ENCODE measurements at regions not wholly inside any gene's neighbourhood (a gene's known extent, or its start where the extent isn't known, plus 50 kb on each side); places are given as distances from the start of the nearest gene placed in this dataset.
A peak's percentile ranks its signal among the peaks of the same experiment; 100 is the strongest.

DNA sequence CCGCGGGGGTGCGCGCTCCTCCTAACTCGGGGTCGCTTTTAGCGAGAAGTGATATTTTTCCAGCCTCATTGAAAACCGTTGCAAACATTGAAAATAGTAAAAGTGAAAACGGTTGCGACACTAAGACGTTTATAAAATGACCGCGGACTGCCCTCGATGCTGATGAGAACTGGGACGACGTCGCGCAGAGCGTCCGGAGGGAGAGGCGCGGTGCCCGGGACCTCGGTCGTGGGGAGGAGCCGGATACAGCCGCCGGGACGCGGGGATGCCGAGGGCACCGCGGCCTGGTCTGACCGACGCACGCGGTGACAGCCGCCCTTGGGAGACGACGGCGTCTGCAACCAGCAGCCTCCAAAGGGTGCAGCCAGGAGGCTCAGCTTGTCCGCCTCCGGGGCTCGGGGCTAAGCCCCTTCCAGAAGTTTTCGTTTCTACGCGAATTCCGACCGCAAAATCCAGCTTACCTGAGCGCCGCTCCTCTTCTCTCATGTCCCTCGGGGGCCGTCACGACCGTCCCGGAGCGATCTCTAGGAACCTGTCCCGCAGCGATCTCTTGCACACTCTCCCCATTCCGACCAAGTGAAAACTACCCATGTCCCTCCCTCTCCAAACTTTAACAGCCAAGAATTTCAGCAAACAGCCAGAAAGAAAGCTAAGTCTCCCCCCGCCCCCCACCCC is 144.4 kb upstream of the ETS2 start:
- peak overlapping the region; percentile 32 for H3K4me3 ChIP-seq (ENCODE audit: low read depth, low read length)
- no peak for DNase-seq (ENCODE audit: low read depth)
- TF ChIP-seq, protein P1, sequence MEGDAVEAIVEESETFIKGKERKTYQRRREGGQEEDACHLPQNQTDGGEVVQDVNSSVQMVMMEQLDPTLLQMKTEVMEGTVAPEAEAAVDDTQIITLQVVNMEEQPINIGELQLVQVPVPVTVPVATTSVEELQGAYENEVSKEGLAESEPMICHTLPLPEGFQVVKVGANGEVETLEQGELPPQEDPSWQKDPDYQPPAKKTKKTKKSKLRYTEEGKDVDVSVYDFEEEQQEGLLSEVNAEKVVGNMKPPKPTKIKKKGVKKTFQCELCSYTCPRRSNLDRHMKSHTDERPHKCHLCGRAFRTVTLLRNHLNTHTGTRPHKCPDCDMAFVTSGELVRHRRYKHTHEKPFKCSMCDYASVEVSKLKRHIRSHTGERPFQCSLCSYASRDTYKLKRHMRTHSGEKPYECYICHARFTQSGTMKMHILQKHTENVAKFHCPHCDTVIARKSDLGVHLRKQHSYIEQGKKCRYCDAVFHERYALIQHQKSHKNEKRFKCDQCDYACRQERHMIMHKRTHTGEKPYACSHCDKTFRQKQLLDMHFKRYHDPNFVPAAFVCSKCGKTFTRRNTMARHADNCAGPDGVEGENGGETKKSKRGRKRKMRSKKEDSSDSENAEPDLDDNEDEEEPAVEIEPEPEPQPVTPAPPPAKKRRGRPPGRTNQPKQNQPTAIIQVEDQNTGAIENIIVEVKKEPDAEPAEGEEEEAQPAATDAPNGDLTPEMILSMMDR (conservative IDR thresholded peaks at IDR 0.05; ENCODE audit: low read depth, low read length): no peak

DNA sequence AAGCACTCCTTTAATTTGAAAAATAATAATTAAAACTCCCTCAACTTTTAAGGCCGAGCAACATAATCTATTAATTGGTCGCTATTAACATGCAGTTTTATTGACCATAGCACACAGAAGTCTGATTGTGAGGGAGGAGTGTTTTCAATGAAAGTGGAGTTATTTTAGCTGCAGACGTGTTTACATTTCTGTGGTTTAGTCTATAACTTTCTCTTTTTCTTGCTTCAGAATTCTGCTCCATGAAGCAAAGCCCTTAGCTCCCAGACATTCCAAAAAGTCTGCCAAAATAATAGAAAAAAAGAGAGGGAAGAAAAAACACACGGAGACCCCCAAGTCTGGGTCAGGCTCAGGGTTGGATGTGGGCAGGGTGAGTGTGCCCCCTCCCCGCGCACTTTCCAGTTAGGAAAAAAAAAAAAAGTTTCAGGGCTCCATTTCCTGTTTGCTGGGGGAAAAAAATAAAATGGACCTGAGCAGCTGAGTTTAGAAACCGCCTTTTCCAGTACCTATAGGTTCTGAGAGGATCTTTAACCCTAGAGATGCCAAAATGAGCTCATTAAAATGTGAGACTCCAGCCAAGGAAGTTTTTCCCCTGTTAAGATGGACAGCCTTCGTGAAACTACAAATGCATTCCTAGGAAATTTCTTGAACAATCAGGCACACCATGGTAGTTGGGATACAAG is 143.7 kb upstream of the ETS2 start:
- no peak for DNase-seq (ENCODE audit: low read depth)
- TF ChIP-seq, protein P1 (conservative IDR thresholded peaks at IDR 0.05; ENCODE audit: low read depth, low read length): no peak
- H3K4me3 ChIP-seq (ENCODE audit: low read depth, low read length): no peak overlapping the region

DNA sequence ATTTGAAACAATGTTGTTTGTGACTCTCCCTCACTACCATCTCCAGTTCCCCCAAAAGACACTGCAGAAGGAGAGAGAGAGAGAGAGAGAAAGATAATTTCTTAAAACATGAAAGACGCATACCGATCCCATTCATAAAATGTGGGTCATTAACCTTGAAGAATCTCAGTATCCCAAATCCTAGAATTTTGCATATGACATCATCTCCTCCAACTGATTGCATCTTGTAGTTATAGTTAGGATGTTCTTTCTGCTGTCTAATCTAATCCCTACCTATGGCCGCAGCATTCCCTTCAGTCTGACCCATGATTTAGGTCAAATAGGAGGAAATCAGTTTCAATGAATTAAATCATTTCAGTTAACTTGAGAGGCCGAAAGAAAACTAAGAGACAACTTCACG is 142.4 kb upstream of the ETS2 start:
- TF ChIP-seq, protein P1 (conservative IDR thresholded peaks at IDR 0.05; ENCODE audit: low read depth, low read length): no peak

DNA sequence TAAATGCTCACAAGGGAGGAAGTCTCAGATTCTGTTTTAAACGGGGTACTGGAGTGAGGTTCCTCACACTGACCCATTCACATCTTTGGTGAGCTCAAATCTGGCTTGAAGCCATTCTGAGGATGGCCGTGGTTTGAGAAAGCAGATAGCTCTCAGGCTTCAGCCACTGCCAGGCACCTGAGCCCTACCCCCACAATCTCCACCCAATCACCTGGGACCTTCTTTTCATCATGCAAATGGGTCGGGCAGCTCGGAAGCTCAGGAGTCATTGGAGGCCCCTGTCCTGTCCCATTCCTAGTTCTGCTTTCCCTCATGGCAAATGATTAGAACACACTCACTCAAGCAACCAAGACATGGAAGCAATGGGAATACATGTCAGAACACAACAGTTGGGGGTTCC is 141.4 kb upstream of the ETS2 start:
- TF ChIP-seq, protein P1 (conservative IDR thresholded peaks at IDR 0.05; ENCODE audit: low read depth, low read length): no peak
- no peak for DNase-seq (ENCODE audit: low read depth)
- no peak overlapping the region for H3K4me3 ChIP-seq (ENCODE audit: low read depth, low read length)

More for the DNA sequence above, 142.4 kb upstream of the ETS2 start:
- no peak for DNase-seq (ENCODE audit: low read depth)
- H3K4me3 ChIP-seq (ENCODE audit: low read depth, low read length): no peak overlapping the region

DNA sequence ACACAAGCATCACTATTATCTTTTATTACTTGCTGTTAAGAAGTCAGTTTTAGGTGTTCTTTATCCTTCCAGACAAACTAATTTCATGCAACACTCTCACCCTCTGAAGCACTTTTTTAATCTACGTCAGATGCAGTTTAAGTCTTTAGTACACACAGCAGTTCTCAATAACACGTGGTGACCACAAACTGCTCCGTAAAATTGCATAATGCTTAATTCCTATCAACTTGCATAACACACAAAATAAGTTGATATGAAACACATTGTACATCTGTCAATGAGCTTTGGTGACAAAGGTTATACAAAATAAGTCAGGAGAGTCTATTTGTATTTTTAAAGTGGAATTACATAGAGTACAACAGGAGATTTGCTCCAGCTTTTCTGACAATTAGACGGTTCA is 140.9 kb upstream of the ETS2 start:
- H3K4me3 ChIP-seq (ENCODE audit: low read depth, low read length): no peak overlapping the region
- no peak for DNase-seq (ENCODE audit: low read depth)
- TF ChIP-seq, protein P1 (conservative IDR thresholded peaks at IDR 0.05; ENCODE audit: low read depth, low read length): no peak

DNA sequence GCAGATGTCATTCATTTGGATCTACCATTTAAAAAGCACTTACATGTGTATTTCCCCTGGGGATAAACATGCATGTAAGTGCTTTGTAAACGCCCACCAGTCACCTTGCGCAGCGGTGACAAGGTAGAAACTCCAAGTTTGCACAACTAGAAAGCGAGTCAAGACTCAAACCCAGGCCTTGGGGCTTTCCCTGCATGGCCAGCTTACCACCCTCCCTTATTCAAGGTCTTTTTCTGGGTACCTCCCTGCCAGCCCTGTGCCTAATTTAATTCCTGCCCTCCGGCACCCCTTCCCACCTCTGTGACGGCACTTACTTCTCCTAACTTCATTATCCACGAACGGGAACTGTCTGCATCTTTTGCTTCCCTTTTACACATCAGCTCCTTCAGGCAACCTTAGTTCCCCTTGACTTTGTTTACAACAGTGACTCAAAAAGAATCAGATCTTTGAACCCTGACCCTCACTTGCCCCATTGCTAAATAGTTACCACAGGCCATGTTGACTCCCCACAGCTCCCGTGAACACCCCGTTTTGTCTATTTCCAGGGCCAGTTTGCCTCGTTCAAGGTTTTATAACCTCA is 138.3 kb upstream of the ETS2 start:
- DNase-seq (ENCODE audit: low read depth): no peak
- H3K4me3 ChIP-seq (ENCODE audit: low read depth, low read length): no peak overlapping the region
- TF ChIP-seq, protein P1 (conservative IDR thresholded peaks at IDR 0.05; ENCODE audit: low read depth, low read length): no peak
